Cardiac fibroblast (primary cell): ENCODE measurements at regions not wholly inside any gene's neighbourhood (a gene's known extent, or its start where the extent isn't known, plus 50 kb on each side); places are given as distances from the start of the nearest gene placed in this dataset.

Source experiments
- DNase-seq, 2 donors: peaks; one replicate each; pipeline versions ENCODE4 v3.0.0 to v3.0.0-alpha.2; 2010; ENCODE audit warnings: low read depth in 2 of 2
- H3K4me3 ChIP-seq, 2 donors: replicated peaks in 1 of 2; 1 replicate in 1 of 2; 2 replicates in 1 of 2; pipeline ENCODE4 v1.5.1; 2011; ENCODE audit warnings: low read depth in 2 of 2, low read length in 2 of 2, mild to moderate bottlenecking in 2 of 2, moderate library complexity in 1 of 2
- TF ChIP-seq, protein P1 (sequence below): IDR thresholded peaks from one replicate; pipeline ENCODE4 v1.5.1; 2011; ENCODE audit warnings: low read depth, mild to moderate bottlenecking, low read length, inconsistent platforms

DNA sequence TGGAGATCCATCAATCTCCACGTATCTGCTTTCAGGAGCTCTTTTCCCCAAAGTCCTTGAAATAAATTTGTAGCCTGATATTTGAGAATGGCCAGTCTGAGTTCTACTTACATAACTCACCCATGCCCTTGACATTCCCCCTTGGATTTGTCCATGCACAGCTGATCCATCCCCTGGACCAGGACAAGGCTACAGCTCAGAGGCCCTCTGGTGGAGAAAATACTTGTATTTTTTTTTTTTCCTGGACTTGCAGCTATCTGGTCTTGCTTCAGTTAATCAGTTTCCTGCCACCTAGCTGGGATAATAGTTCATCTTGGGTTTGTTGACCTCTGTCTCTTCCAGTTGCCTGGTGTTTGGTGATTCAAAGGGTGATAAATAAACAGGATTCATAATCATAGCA lies 467.6 kb downstream of the DHX35 start:
- H3K4me3 ChIP-seq = no peak overlapping the region
- DNase-seq = no peak
- TF ChIP-seq, protein P1, sequence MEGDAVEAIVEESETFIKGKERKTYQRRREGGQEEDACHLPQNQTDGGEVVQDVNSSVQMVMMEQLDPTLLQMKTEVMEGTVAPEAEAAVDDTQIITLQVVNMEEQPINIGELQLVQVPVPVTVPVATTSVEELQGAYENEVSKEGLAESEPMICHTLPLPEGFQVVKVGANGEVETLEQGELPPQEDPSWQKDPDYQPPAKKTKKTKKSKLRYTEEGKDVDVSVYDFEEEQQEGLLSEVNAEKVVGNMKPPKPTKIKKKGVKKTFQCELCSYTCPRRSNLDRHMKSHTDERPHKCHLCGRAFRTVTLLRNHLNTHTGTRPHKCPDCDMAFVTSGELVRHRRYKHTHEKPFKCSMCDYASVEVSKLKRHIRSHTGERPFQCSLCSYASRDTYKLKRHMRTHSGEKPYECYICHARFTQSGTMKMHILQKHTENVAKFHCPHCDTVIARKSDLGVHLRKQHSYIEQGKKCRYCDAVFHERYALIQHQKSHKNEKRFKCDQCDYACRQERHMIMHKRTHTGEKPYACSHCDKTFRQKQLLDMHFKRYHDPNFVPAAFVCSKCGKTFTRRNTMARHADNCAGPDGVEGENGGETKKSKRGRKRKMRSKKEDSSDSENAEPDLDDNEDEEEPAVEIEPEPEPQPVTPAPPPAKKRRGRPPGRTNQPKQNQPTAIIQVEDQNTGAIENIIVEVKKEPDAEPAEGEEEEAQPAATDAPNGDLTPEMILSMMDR = no peak

DNA sequence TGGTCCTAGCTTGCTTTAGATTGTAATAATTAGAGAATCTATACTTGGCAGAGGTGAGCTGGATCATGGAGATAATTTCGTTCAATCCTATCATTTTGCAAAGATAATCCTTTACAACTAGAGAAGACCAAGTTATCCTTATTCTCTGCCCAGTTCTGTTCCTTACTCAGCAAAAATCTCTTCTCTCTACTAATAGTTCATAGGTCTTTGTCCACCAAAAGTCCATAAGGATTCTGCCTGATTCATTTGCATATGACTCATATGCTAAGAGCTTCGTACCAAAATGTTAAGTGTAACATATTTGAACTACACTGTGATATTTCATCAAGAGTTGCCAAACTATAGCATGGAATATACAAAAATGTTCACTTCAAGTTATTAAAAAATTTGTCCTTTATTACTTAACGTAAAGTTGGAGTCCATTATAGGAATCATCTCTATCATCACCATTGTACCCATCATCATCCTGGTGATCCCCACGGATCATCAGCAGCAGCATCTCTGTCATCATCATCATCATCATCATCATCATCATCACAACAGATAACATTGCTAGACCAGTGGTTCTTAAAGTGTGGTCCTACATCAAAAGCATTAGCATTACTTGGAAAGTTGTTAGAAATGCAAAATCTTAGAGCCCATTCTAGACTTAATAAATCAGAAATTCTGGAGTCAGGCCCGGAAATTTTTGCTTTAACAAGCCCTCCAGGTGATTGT lies 463.0 kb downstream of the DHX35 start:
- TF ChIP-seq, protein P1 = no peak
- no peak overlapping the region for H3K4me3 ChIP-seq
- no peak for DNase-seq

DNA sequence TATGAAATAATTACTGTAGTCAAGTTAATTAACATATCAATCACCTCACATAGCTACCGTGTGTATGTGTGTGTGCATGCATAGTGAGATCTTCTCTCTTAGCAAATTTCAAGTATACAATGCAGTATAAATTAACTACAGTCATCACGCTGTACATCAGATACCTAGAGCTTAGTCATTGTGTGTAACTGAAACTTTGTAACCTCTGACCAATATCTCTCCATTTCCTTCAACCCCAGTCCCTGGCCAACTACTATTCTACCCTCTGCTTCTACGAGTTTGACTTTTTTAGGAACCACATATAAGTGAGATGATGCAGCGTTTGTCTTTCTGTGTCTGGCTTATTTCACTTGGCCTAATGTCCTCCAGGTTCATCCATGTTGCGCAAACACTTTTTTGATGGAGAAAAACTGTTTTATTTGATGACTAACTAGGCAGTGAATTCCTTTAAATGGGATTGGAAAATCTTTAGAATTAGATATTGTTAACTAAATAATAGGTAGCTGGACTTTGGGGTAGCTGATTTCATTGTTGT lies 459.5 kb downstream of the DHX35 start:
- H3K4me3 ChIP-seq = no peak overlapping the region
- TF ChIP-seq, protein P1 = no peak
- DNase-seq = no peak

DNA sequence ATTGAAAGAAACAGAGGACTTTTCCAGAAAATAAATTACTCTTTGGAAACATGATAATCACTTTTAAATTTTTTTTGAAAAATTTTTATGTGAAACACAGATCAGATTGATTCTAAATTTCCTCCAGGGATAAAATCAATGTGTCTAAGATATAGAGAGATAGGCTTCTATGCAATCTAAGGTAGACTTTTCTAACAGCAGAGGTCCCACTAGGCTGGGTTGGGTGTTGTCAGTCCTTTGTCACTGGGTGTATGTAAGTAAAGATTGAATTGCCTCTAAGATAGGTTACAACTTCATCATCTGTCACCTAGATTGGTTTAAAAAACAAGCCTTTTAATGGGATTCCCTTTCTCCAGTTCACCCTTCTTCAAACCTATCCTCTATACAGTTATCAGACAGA lies 449.9 kb downstream of the DHX35 start:
- H3K4me3 ChIP-seq = no peak overlapping the region
- no peak for DNase-seq
- TF ChIP-seq, protein P1 = no peak

DNA sequence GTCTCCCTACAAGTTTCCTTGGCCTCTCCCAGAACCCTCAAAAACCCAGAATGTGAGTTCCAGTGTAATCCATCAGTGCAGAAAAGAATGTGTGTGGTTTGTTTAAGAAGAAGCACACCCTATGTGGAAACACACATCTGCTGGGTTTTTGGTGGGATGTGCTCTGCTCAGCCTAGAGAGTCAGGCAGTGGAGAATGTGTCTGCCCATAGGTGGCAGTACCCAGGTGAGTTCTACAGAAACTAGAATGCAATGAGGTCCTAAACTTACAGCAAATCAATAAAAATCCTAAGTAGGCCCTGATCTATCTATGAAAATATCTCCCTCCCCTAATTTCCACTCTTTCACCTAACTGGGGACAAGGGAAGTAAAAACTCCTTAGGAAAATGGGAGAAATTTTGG lies 437.3 kb downstream of the DHX35 start:
- DNase-seq = no peak
- TF ChIP-seq, protein P1 = no peak
- no peak overlapping the region for H3K4me3 ChIP-seq

DNA sequence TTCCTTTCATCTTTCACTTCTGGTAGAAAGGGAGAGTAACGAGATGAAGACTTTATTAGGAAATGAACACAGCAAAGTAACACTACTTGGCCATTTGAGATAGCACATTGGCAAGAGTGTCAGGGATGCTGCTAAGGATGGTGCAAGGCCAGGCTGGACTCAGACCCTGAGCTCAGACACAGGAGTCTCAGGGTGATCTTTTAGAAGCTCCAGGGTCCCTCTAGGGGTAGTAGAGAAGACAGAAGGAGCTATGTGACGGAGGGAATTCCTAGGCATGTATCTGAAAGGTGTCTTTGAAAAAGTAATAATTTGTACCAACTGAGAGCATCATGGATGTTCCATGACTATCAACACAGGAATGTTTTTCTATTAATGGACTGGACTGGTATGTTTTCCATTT lies 436.5 kb downstream of the DHX35 start:
- DNase-seq = no peak
- H3K4me3 ChIP-seq = no peak overlapping the region
- TF ChIP-seq, protein P1 = no peak
